HG03095 (cell line): ENCODE measurements at regions not wholly inside any gene's neighbourhood (a gene's known extent, or its start where the extent isn't known, plus 50 kb on each side); places are given as distances from the start of the nearest gene placed in this dataset.
"Not testable (repeated sequence)": the region's sequence is repeated elsewhere in the genome, so short reads cannot be mapped to it uniquely, and the experiment has no call there.

Source experiments
- ATAC-seq: cut with Tn5 transposase; IDR thresholded peaks from one replicate; pipeline ENCODE4 v1.9.1; 2021; ENCODE audit warnings: moderate library complexity; ENCODE audit not compliant: unreplicated experiment

DNA sequence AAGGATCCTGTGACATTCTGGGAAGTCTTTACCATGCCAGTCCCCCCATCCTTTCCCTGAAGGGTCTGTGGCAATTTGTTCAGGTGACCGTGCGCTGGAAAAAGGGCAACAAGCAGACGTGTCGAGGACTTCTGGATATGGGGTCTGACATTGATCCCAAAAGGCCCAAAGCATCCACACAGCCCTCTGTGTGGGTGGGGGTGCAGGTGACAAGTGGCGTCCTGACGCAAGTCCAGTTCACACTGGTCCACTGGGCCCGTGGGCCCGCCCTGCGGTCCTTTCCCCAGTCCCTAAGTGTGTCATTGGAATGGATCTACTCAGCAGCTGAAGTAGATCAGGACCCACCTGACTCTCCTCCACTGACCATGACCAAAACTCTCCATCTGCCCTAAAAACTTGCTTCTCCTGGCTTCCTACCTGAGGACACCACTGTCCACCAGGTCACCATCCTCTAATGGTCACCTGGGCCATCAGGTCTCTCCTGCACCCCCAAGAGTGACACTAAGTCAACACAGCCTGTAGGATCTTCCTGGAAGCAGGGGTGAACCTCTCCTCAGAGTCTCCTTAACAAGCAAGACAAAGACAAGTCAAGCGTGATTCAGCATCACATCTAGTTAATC, 85.6 kb upstream of the SLC66A3 start:
- ATAC-seq: no peak

GRCh38 chr2:11071211-11071610, 84.1 kb upstream of the SLC66A3 start:
- ATAC-seq: no peak

DNA sequence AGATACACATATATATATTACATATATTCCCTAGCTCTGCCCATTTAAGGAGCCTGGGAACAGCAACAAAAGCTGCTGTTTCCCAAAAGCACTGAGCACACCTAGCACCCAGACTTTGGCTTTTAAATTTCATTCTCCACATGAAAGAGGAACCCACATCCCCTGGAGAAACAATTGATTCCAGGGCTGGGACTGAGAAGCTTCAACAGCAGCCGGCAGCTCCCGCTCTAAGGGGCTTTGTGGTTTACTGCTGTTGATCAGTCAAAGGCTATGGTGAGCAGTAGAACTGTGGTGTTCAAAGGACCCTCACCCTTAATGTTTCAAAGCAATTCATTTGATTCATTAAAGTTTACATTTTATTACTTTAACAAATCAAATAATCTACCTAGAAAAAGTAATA, 83.3 kb upstream of the SLC66A3 start:
- ATAC-seq: no peak

DNA sequence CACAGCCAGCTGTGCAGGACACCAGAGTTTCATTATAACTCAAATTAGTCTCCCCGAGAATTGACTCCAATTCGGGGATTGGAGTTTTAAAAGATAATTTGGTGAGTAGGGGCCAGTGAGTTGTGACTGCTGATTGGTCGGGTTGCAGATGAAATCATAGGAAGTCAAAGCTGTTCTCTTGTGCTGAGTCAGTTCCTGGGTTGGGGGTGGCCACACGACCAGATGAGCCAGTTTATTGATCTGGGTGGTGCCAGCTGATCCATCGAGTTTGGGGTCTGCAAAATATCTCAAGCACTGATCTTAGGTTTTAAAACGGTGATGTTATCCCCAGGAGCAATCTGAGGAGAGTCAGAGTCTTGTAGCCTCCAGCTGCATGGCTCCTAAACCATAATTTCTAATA, 82.7 kb upstream of the SLC66A3 start:
- ATAC-seq: no peak

DNA sequence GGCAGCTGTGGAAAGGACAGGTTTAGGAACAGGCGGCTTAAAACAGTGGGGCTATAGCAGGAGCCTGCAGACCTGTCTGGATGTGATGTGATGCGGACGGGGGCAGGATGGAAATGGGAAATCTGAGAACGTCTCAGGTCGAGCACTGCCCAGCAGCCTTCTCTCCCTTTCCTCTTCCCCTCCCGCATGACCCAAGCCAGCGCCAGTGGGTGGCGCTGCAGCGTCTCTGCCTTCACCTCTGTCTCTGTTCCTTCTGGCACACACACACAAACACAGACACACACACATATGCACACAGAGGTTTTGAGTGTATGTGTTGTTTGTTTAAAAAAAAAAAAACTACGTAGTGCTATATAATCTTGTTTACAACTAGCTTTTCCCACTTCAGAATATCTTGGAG, 82.0 kb upstream of the SLC66A3 start:
- no peak for ATAC-seq

- ATAC-seq: no peak
These were observed 81.5 kb upstream of the SLC66A3 start for GRCh38 chr2:11073776-11074175.

- ATAC-seq: no peak
These were observed 80.9 kb upstream of the SLC66A3 start for GRCh38 chr2:11074246-11074820.

- no peak for ATAC-seq
These were observed 80.0 kb upstream of the SLC66A3 start for GRCh38 chr2:11075221-11075620.

DNA sequence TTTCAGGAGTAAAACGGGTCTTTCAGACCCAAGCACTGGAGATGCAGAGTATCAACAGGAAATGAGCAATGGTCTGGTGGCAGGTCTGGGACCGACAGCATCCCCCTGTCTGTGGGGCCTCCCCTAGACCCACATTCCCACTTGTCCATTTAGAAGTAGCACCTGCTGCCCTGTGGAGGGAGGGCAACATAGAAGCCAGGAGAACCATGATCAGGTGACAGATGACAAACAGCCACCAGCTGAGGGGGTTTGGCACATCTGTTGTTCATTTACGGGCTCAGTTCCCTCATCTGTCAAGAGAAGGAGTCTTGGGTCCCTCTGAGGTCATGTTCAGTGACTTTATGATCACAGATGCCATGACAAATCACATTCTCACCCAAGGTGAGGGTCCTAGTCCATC, 77.9 kb upstream of the SLC66A3 start:
- no peak for ATAC-seq

GRCh38 chr2:11079136-11079824, 76.0 kb upstream of the SLC66A3 start:
- no peak for ATAC-seq

DNA sequence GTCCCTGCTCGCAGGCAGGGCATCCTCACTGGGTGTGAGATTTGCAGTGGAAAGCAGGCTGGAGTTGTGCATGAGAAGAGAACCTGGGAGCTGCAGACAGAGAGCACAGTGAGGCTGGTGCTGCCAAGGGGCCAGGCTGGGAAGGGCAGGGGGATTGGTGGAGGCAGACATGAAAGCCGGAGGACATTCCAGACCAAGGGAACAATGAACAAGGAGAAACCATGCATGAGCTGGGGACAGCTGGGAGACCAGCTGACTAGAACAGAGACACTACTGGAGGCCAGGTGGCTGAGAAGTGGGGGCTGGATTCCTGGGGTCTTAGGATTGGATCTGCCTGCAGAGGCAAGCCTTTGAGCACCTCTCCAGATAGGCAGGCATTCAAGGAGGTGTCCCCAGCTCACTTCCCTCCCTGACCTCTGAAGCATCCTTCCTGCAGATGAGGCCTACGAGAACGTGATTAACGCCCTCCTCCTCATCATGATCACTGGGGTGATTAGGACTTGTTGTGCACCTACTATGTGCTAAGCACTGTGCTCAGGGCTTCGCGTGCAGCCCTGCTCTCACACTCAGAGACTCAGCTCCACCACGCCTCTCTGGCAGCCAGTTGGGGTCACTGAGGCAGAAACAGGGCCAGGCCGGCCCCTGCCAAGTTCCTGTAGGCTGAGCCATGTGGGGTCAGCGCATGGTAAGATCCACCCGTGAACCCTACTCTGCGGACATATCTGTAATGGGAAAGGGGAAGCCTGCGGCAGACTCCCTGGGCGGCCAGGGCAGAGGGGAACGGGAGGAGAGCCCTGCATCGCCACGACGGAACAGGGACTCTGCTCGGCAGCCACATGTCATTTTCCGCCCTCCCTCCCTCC, 74.8 kb upstream of the SLC66A3 start:
- ATAC-seq: no peak

GRCh38 chr2:11082880-11083279, 72.4 kb upstream of the SLC66A3 start:
- ATAC-seq: no peak

GRCh38 chr2:11088821-11089220, 66.4 kb upstream of the SLC66A3 start:
- ATAC-seq: not testable (repeated sequence)

GRCh38 chr2:11090187-11090586, 65.1 kb upstream of the SLC66A3 start:
- no peak for ATAC-seq

GRCh38 chr2:11092701-11093335, 62.4 kb upstream of the SLC66A3 start:
- no peak for ATAC-seq

- no peak for ATAC-seq
These were observed 61.8 kb upstream of the SLC66A3 start for GRCh38 chr2:11093467-11093866.

- ATAC-seq: no peak
These were observed 61.1 kb upstream of the SLC66A3 start for GRCh38 chr2:11094021-11094810.

DNA sequence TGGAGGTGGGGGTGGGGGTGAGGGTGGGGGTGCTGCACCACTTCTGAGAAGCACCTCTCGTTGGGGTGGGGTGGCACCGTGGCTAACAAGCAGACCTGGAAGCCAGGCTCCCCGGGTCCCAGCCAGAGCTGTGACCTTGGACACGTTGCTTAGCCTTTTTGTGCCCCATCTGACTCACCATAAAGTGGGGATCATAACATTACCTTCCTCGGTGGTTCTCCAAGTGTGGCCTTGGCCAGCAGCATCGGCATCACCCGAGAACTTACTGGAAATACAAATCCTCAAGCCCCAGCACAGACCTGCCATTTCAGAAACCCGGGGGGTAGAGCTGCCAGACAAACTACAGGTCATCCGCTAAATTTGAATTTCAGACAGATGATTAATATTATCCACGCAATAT, 58.7 kb upstream of the SLC66A3 start:
- no peak for ATAC-seq

DNA sequence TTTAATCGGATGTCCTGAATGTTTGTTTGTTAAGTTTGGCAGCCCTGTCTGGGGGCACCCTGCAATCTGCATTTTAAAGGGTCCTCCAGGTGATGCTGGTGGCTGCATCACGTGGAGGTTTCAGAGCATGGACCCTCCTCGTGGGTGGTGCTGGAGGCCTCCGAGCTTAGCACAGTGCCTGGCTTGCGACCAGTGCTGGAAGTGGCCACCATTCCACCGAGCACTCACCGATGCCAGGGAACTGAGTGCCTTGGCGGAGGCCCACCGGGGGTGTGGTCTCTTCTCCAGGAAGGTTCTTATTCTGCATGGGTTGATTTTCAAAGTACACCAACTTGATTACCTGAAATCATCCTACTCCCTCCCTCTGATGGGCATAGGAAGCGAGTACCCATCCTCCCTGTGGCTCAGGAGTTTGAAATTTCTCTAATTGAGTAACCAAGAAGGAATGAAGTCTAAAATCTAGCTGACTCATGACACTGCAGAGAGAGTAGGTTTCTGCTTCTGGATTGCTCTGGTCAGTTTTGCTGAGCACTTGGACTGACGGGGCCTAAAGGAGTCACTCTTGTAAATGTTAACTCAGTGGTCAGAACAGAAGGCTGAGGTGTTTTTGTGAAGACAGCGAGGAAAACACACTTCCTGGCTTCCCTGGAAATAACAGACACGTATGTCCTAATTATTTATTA, 58.1 kb upstream of the SLC66A3 start:
- no peak for ATAC-seq
